Hematopoietic multipotent progenitor cell treated with erythropoietin and hydrocortisone succinate and interleukin-3 and kit ligand, for 6 days (in vitro differentiated cells): ENCODE measurements at regions not wholly inside any gene's neighbourhood (a gene's known extent, or its start where the extent isn't known, plus 50 kb on each side); places are given as distances from the start of the nearest gene placed in this dataset.
"Not testable (repeated sequence)": the region's sequence is repeated elsewhere in the genome, so short reads cannot be mapped to it uniquely, and the experiment has no call there.

Experiments
- DNase-seq: peaks from one replicate; pipeline ENCODE4 v3.0.0-alpha.2; 2015

GRCh38 chr15:59764775-59765174 is 75.7 kb upstream of the BNIP2 start:
- DNase-seq, result no peak

GRCh38 chr15:59762558-59762957 is 73.4 kb upstream of the BNIP2 start:
- DNase-seq, result no peak

DNA sequence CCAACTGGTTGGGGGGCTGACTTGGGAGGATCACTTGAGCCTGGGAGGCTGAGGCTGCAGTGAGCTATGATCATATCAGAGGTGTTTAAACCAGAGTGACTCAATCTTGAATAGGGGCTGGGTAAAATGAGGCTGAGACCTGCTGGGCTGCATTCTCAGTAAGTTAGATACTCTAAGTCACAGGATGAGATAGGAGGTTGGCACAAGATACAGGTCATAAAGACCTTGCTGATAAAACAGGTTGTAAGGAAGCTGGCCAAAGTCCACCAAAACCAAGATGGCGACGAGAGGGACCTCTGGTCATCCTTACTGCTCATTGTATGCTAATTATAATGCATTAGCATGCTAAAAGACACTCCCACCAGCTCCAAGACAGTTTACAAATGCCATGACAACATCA is 71.1 kb upstream of the BNIP2 start:
- DNase-seq, result not testable (repeated sequence)

DNA sequence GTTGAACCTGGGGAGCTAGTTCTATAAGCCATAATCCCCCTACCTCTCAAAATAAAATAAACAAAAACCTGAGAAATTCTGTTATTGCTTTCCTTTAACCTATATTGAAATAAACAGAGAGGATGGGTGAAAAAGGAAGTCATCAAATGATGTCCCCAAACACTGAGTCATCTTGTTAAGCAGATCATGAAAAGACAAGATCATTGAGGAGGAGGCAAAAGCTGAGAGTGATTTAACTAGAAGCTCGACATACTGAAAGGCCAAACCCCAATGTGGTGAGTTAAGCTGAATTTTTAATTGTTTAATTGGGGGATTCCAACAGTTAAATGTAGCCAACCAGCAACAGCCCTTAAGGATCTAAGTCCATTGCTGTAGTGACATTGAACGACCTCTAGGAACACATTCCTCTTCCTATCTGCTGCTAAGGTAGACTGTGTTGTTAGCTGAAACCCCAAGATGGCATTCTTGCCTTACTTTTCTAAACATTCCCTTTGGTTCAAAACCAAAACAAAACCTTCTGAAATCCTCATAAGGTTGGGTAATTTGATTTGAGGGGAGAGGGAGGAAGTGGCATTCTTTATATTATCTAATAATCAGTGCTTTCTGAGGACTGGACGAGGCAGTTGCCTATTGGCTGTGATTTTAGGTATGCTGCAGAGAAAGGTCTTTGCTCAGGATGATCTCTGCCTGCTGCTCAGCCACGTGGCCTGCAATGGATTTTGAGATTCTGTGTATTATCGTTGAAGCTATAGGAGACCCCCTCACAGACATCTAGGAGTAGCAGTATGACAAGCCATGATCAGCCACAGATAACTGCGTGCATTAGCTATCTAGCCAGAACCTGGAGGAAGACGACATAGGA is 62.7 kb upstream of the BNIP2 start:
- peak; percentile 23 for DNase-seq

DNA sequence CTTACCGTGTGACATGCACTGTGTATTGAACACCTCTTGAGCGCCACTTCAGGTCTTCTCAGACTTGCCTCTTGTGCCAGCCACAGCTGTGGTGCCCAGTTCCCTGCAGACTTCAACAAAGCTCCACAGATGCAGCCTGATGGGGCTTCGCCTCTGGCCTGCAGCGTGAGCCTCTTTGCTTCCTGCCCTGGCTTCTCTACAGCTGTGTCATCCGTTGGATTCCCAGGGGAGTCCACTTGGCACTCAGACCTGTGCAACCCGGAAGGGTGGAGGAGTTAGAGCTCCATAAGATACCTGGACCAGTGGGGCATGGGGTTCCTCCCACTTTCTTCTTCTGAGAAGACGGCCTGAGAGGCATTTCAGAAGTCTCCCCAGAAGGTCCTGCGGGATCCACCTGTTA is 57.7 kb upstream of the BNIP2 start:
- no peak for DNase-seq

- peak; percentile 47 for DNase-seq
Measured at GRCh38 chr15:59741274-59741906, 52.3 kb upstream of the BNIP2 start.

GRCh38 chr15:59739557-59740186 is 50.6 kb upstream of the BNIP2 start:
- DNase-seq, result no peak
